GM20431 (cell line): ENCODE measurements at regions not wholly inside any gene's neighbourhood (a gene's known extent, or its start where the extent isn't known, plus 50 kb on each side); places are given as distances from the start of the nearest gene placed in this dataset.

Experiments
- in situ Hi-C: fragments of 300-500 bp; cut with MseI, MboI; formaldehyde crosslinking; loops from one replicate; pipeline ENCODE4 v1.15.0; 2020; ENCODE audit warnings: low sequenced_read_pairs; ENCODE audit not compliant: unreplicated experiment

- in situ Hi-C loops: no loop called here
Observed at GRCh38 chr19:13561461-13561860, 55.2 kb upstream of the CACNA1A start.

GRCh38 chr19:13557756-13558398 is 51.6 kb upstream of the CACNA1A start:
- in situ Hi-C loops: no loop called here

GRCh38 chr19:13556552-13556951 is 50.3 kb upstream of the CACNA1A start:
- in situ Hi-C loops: no loop called here
